ENCODE measurements at regions not wholly inside any gene's neighbourhood (a gene's known extent, or its start where the extent isn't known, plus 50 kb on each side); places are given as distances from the start of the nearest gene placed in this dataset.

GRCh38 chr20:12763406-12763805, 245.4 kb upstream of the SPTLC3 start:
- DNase-seq, result no peak

- DNase-seq, result no peak
Observed at GRCh38 chr20:12764053-12764452, 244.7 kb upstream of the SPTLC3 start.

DNA sequence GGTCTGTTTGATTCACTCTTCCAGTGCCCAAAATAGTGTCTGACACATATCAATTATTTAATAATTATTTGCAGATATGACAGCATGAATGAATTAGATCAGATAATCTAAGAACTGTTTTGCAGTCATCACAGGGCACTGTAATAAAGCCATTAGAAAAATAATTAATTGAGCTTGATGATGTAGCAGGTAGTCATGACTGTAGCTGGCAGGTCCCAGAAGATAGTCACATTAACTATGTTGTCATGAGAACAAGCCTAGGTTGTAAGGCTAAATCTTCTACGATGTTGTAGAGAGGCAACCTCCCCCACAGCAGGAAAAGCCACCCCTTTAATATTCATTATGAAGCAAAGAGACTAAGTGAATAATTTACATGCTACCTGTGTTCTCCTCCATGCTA, 243.9 kb upstream of the SPTLC3 start:
- no peak for DNase-seq

DNA sequence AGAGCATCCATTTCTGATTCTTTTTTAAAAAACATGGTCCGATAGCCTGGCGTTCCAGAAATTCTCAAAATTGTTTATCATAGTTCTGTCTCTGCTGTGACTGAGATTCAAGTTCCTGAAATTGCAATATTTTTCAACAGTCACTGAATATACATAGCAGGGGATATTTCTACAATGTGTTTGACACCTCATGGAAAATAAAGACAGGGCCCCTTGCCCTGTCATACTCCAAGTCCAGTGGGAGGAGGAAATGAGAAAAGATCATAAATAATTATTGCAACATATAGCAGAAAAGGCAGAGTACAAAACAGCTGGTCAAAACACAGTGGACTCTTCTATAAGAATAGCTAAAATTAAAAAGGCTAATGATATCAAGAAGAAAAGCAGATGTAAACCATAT, 234.8 kb upstream of the SPTLC3 start:
- no peak for DNase-seq

DNA sequence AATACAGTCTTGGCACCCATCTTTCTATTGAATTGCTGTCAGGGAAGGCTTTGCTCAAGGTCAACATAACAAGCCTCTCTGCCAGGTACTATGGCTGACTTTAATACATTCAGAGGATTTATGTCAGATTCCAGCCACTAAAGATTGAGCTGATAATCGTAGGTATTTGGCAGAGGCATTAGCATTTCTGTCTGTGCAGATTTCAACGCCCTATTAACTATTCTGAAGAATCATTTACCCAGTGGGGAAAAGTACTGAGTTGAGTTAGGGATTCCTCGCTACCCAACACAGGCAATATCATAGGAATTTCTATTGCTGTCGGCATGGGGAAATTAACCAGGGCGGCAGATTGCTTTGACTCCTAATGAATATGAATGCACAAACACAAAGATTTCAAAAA, 233.7 kb upstream of the SPTLC3 start:
- DNase-seq, result no peak

DNA sequence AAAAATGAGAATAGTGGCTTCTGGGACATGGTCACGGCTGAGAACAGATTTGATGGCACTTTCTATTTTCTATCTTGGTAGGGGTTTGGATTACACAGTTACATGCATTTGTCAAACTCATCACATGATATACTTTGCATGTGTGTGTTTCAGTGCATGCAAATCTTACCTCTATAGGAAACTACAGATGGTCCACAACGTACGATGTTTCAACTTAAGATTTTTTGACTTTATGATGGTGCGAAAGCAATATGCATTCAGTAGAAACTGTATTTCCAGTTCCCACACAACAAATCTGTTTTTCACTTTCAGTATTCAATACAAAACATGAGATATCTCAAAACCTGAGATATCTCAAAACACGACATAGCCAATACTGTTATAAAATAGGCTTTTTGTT, 231.8 kb upstream of the SPTLC3 start:
- no peak for DNase-seq

- no peak for DNase-seq
Observed at GRCh38 chr20:12786276-12786675, 222.5 kb upstream of the SPTLC3 start.

- no peak for DNase-seq
Observed at GRCh38 chr20:12788632-12789299, 220.0 kb upstream of the SPTLC3 start.

DNA sequence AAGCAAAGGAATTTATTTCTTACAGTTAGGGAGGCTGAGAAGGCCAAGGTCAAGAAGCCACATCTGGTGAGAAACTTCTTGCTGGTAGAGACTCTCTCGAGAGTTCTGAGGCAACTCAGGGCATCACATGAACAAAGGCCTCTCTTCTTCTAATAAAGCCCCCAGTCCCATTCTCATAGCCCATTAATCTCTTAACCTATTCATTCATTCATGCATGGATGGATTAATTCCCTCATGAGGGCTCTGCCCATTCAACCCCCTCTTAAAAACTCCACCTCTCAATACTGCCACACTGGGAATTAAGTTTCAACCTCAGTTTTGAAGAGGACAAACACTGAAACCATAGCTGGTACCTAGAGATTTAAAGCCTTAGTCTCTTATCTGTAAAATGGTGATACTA, 217.9 kb upstream of the SPTLC3 start:
- no peak for DNase-seq

DNA sequence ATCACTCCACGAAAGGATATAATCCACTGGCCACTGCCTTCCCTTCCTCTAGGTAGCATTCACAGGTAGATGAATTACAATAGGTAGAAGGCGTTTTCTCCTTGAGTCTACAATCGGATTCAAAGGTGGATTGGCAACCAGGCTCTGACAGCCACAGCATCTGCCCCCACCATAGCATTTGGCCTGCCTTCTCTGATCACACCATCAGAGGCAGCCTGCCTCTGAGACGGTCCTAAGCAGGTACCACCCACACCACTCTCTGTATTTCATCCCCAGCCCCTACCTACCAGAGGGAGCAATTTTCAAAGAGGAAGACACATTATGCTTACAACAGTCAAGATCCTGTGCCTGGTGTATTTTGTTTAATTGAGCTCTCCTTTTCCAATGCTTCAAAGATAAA, 210.5 kb upstream of the SPTLC3 start:
- no peak for DNase-seq

- no peak for DNase-seq
Observed at GRCh38 chr20:12808006-12808567, 200.7 kb upstream of the SPTLC3 start.

- DNase-seq, result no peak
Observed at GRCh38 chr20:12815231-12815768, 193.5 kb upstream of the SPTLC3 start.

GRCh38 chr20:12815778-12816408, 192.9 kb upstream of the SPTLC3 start:
- no peak for DNase-seq

- DNase-seq, result no peak
Observed at GRCh38 chr20:12821249-12821648, 187.5 kb upstream of the SPTLC3 start.

- no peak for DNase-seq
Observed at GRCh38 chr20:12823734-12824133, 185.0 kb upstream of the SPTLC3 start.

DNA sequence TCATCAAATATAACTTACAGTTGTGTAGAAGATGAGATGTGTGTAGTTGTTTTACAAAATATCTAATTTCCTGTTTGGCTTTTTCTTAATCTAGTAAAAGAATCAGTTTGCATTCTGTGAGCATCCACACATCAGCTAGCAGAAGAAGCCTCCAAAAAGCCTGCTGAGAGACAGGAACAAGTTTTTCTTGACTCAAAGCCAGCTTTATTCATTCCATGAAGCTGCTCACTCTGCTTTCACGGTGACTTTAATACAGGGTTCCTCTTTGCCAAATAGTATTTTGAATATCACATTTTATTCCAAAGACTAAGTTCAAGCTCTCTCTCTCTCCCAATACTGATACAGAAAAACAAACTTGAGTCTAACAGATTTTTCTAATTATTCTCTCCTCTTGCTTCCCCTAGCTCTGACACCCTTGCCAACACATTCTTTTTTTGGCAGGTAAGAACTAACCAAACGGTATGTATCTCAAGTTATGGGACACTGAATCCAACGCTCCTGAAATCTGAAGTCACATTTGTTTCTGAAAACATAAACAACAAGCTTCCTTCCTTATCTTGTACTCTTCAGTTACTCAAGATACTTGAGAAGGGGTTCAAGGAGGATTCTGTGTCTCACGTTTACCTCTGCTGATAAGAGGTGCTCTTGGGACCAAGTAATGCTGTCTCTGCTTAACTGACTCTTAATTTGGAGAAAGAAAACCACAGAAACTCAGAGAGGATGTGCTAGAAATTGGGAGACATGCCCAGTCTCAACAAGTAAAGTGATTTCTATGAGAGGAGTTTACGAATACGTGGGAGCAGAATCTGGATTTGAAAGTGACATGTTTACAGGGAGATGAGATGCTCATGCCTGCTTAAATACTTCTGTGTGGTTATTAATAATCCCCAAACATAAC, 184.2 kb upstream of the SPTLC3 start:
- no peak for DNase-seq

DNA sequence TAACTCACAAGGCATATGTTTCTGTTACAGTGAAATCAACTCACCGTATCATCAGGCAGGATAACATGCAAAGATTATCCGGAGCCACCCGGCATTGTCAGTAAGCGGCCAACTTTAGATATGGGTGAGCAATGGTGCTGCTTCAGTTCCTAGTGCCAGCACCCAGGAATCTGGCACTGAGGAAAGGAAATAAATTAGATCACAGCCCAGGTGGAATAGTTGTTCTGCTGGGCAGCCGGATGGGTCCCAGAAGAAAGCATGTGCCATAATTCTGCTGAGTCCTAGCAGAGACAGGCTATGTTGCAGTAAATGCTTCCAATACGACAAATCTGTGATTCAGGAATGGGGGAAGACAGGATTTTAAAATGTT, 183.6 kb upstream of the SPTLC3 start:
- no peak for DNase-seq

DNA sequence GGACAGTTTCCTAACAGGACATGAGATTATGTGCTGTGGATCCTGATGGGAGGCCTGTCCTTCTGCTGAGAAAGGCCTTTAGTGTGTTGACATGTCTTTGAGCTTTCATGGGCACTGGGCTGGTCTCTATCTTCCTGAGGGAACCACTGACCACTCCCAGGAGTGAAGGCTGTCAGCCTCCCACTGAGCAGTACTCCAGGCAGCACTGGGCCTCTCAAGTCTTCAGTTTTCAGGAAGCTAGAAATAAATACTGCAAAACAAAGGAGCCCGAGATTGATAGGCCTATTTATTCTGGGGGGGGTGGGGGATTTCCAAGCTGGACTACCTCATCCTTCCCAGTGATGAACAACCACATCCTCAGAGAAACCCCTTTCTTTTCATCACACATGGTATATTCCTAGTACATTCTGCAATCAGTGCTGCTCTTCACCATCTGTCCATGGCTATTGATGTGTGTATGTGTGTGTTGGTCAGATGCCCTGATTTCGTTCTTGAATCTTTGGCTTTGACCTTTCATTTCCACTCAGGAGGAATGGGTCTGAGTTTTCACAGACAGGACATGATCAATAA, 180.9 kb upstream of the SPTLC3 start:
- DNase-seq, result no peak

DNA sequence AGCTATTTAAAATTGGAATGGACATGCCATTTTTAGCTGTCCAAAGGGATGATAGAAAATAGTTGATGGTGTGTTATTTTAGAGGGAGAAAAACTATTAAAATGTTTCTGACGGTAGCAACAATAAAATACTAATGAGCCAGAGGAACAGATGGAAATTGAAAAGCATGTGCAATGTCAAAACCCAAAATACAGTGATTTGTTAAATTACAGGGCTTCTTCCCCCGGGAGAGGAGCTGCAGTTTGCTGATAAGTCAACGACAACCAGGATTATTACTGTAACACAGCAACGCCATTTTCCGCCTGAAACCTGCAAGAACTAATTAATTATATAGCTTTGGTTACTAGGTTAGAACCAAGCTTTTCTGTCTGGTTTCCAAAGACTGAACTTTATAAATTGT, 179.6 kb upstream of the SPTLC3 start:
- DNase-seq, result no peak

DNA sequence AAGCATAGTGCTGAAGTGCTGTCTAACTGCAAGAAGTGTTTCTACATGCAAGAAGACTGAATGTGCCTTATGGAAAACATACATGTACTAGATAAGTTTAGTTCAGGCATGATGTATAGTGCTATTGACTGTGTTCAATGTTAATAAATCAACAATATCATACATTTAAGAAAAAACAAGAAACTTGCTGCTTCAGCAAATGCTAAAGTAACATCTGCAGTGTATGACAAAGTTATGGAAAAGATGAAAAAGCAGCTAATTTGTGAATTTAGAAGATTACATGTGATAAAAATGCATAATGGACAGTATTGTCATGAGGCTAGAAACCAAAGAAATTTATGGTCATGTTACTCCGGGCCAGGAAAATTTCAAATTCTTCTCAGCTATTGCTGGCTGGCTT, 174.9 kb upstream of the SPTLC3 start:
- DNase-seq, result no peak

- no peak for DNase-seq
Observed at GRCh38 chr20:12835999-12836398, 172.8 kb upstream of the SPTLC3 start.

DNA sequence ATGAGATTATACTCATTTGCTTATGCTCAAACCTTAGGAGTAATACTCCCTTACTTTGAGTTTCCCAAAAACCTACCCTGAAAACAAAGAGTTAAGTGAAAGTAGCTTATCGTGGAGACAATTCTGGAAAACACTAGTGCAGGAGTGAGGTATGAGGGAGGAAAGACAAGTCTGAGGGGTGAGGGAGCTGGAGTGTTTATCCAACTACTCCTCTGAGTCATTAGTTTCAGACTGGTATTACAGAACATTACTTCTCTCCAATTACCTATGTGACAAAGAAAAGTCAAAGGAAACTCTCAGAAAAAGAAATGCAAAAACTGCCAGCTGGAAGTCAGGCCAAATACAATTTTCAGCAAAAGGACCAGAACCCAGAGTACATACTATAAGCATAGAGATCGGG, 171.1 kb upstream of the SPTLC3 start:
- no peak for DNase-seq

DNA sequence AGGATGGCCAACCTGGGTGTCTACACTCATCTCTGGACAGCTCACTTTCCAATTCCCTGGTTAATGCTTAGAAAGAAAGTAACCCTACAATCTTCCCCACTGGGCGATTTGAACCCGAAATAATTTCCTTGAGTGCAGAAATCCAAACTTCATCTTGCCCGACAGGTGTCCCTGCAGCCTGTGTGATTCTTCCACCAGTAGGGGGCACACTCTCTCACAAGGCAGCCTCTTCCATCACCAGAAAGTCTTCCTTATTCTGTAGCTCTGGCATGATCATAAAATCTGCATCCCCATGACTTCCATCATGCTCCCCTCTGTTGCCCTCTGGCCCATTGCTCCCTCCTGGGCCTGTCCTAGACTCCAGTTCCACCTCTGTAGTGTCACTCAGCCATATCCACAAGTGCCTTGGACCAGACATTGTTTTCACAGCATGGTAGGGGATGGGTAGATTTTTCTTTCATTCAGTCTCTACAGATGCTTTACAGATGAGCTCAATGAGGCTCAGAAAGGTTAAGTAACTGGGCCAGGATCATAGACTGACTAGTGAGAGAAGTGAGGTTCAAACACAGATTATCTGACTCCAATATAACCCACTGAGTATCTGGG, 170.4 kb upstream of the SPTLC3 start:
- DNase-seq, result no peak

Measured in inflammatory macrophage treated with lipopolysaccharide for 4 hours (primary cell).